ENCODE measurements at regions not wholly inside any gene's neighbourhood (a gene's known extent, or its start where the extent isn't known, plus 50 kb on each side); places are given as distances from the start of the nearest gene placed in this dataset.

- TF ChIP-seq, protein P1, sequence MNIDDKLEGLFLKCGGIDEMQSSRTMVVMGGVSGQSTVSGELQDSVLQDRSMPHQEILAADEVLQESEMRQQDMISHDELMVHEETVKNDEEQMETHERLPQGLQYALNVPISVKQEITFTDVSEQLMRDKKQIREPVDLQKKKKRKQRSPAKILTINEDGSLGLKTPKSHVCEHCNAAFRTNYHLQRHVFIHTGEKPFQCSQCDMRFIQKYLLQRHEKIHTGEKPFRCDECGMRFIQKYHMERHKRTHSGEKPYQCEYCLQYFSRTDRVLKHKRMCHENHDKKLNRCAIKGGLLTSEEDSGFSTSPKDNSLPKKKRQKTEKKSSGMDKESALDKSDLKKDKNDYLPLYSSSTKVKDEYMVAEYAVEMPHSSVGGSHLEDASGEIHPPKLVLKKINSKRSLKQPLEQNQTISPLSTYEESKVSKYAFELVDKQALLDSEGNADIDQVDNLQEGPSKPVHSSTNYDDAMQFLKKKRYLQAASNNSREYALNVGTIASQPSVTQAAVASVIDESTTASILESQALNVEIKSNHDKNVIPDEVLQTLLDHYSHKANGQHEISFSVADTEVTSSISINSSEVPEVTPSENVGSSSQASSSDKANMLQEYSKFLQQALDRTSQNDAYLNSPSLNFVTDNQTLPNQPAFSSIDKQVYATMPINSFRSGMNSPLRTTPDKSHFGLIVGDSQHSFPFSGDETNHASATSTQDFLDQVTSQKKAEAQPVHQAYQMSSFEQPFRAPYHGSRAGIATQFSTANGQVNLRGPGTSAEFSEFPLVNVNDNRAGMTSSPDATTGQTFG (tag by site-specific recombination; IDR thresholded peaks at IDR 0.05; ENCODE audit: borderline replicate concordance) = no peak
- TF ChIP-seq ZNF521 (tag by site-specific recombination; IDR thresholded peaks at IDR 0.05) (no peak), ZEB2 (tag by site-specific recombination; IDR thresholded peaks at IDR 0.05) (no peak), OVOL3 (tag by site-specific recombination; IDR thresholded peaks at IDR 0.05) (no peak)
Measured at GRCh38 chr2:212609479-212609878, 70.9 kb upstream of the ERBB4 start (continued).

DNA sequence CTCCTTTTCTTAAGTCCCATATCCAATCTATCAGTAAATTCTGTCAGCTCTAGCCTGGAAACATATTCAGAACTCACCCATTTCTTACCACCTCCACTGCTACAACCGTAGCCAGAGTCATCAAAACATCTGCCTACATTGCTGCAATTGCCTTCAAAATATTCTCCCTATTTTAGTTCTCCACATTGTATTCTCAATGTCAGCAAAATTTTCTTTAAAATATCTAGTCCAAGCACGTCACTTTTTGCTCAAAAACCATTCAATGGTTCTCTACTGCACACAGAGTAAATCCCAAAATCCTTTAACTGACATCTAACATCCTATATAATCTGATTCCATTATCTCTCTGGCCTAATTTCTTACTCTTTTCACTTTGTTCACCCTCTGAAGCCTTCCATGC lies 68.5 kb upstream of the ERBB4 start:
- ChIA-PET POLR2A (no interaction called here), CTCF (no interaction called here)
- TF ChIP-seq ZNF521 (tag by site-specific recombination; IDR thresholded peaks at IDR 0.05) (no peak), ZNF155 (tag by site-specific recombination; IDR thresholded peaks at IDR 0.05) (no peak), ZNF426 (tag by site-specific recombination; IDR thresholded peaks at IDR 0.05) (no peak), ZNF19 (tag by site-specific recombination; IDR thresholded peaks at IDR 0.05; ENCODE audit: low read depth) (no peak), ZNF114 (tag by site-specific recombination; IDR thresholded peaks at IDR 0.05) (no peak), ZNF621 (tag by site-specific recombination; IDR thresholded peaks at IDR 0.05) (no peak)
- no peak overlapping the region for H3K27ac ChIP-seq (ENCODE audit: extremely low read depth, low read depth, low read length)
- no peaks in the 10 kb centered on the region for H3K36me3 ChIP-seq (ENCODE audit: control insufficient read depth in 2 of 2, insufficient read depth in 1 of 2, low read length in 2 of 2)
- no peaks in the 10 kb centered on the region for H3K4me1 ChIP-seq (ENCODE audit: control insufficient read depth, insufficient read depth, low read length)
- no peaks in the 10 kb centered on the region for H3K9me3 ChIP-seq (ENCODE audit: control insufficient read depth, insufficient read depth, low read depth, low read length)
- H3K4me3 ChIP-seq (ENCODE audit: low read depth, low read length) = no peak overlapping the region

GRCh38 chr2:212606232-212606631 lies 67.6 kb upstream of the ERBB4 start:
- Histone ChIP-seq H3K27ac (ENCODE audit: extremely low read depth, low read depth, low read length) (no peak overlapping the region), H3K4me3 (ENCODE audit: low read depth, low read length) (no peak overlapping the region), H3K9me3 (ENCODE audit: control insufficient read depth, insufficient read depth, low read depth, low read length) (no peaks in the 10 kb centered on the region), H3K36me3 (ENCODE audit: control insufficient read depth in 2 of 2, insufficient read depth in 1 of 2, low read length in 2 of 2) (no peaks in the 10 kb centered on the region), H3K4me1 (ENCODE audit: control insufficient read depth, insufficient read depth, low read length) (no peaks in the 10 kb centered on the region)
- POLR2A ChIA-PET = no interaction called here
- CTCF ChIA-PET = interaction anchor here (0.6 to 0.7 kb wide), 2 partner anchors 11 to 377 kb away, joined by 3 to 5 read pairs; no protein-coding TSS in a partner anchor
- TF ChIP-seq ZNF548 (tag by site-specific recombination; IDR thresholded peaks at IDR 0.05) (no peak), ZNF423 (tag by site-specific recombination; IDR thresholded peaks at IDR 0.05) (no peak), ZSCAN30 (tag by site-specific recombination; IDR thresholded peaks at IDR 0.05) (no peak), GLI4 (tag by site-specific recombination; IDR thresholded peaks at IDR 0.05) (no peak), ZFP69B (tag by site-specific recombination; IDR thresholded peaks at IDR 0.05) (no peak), KLF8 (tag by site-specific recombination; IDR thresholded peaks at IDR 0.05) (no peak), ZNF785 (tag by site-specific recombination; IDR thresholded peaks at IDR 0.05) (no peak), ZNF560 (tag by site-specific recombination; IDR thresholded peaks at IDR 0.05; ENCODE audit: borderline replicate concordance) (no peak), ZNF585B (tag by site-specific recombination; IDR thresholded peaks at IDR 0.05) (no peak), MEIS1 (CRISPR knock-in tag; IDR thresholded peaks at IDR 0.05; ENCODE audit: borderline replicate concordance) (no peak), ZBTB48 (tag by site-specific recombination; IDR thresholded peaks at IDR 0.05) (no peak)
- TF ChIP-seq, protein P2, sequence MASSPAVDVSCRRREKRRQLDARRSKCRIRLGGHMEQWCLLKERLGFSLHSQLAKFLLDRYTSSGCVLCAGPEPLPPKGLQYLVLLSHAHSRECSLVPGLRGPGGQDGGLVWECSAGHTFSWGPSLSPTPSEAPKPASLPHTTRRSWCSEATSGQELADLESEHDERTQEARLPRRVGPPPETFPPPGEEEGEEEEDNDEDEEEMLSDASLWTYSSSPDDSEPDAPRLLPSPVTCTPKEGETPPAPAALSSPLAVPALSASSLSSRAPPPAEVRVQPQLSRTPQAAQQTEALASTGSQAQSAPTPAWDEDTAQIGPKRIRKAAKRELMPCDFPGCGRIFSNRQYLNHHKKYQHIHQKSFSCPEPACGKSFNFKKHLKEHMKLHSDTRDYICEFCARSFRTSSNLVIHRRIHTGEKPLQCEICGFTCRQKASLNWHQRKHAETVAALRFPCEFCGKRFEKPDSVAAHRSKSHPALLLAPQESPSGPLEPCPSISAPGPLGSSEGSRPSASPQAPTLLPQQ (tag by site-specific recombination; IDR thresholded peaks at IDR 0.05) = no peak

Measured in HEK293 (cell line).